Fibroblast of lung (primary cell): ENCODE measurements at regions not wholly inside any gene's neighbourhood (a gene's known extent, or its start where the extent isn't known, plus 50 kb on each side); places are given as distances from the start of the nearest gene placed in this dataset.

Experiments
- DNase-seq, 2 donors: peaks; one replicate each; pipeline versions ENCODE4 v3.0.0 to v3.0.0-alpha.2; 2010; ENCODE audit warnings: low read depth in 2 of 2
- H2AFZ ChIP-seq: 2 replicates; pipeline ENCODE4 v1.5.1; 2012; ENCODE audit warnings: low read length, control low read depth, inconsistent platforms
- H3K27ac ChIP-seq: 2 replicates; pipeline ENCODE4 v1.5.1; 2011; ENCODE audit warnings: low read length, control low read depth; ENCODE audit not compliant: insufficient read depth
- H3K27me3 ChIP-seq: 2 replicates; pipeline ENCODE4 v1.5.1; 2011; ENCODE audit warnings: mild to moderate bottlenecking, low read length; ENCODE audit not compliant: control insufficient read depth, insufficient read depth
- H3K36me3 ChIP-seq: 2 replicates; pipeline ENCODE4 v1.5.1; 2011; ENCODE audit warnings: low read length; ENCODE audit not compliant: control insufficient read depth, insufficient read depth
- H3K4me1 ChIP-seq: 2 replicates; pipeline ENCODE4 v1.5.1; 2011; ENCODE audit warnings: low read length; ENCODE audit not compliant: control insufficient read depth, insufficient read depth; ENCODE audit errors: extremely low read depth
- H3K4me2 ChIP-seq: 2 replicates; pipeline ENCODE4 v1.5.1; 2011; ENCODE audit warnings: low read length, control low read depth; ENCODE audit not compliant: insufficient read depth; ENCODE audit errors: extremely low read depth
- H3K4me3 ChIP-seq, 4 experiments: fragments of 200-600 bp in 1 of 4; sonication (generic) in 1 of 4; replicated peaks in 1 of 4; 2 replicates each; pipeline ENCODE4 v1.5.1; 2011 to 2016; ENCODE audit warnings: low read length in 4 of 4, low read depth in 3 of 4, mild to moderate bottlenecking in 3 of 4, control low read depth in 2 of 4, inconsistent platforms in 1 of 4, mixed read lengths in 1 of 4; ENCODE audit not compliant: insufficient read depth in 1 of 4; ENCODE audit errors: control extremely low read depth in 1 of 4
- H3K79me2 ChIP-seq: 2 replicates; pipeline ENCODE4 v1.5.1; 2012; ENCODE audit warnings: mild to moderate bottlenecking, low read length, inconsistent platforms; ENCODE audit not compliant: control insufficient read depth, insufficient read depth
- H3K9ac ChIP-seq: 2 replicates; pipeline ENCODE4 v1.5.1; 2011; ENCODE audit warnings: mild to moderate bottlenecking, low read length, control low read depth; ENCODE audit not compliant: insufficient read depth
- H3K9me3 ChIP-seq: 2 replicates; pipeline ENCODE4 v1.5.1; 2012; ENCODE audit warnings: low read depth, low read length; ENCODE audit not compliant: control insufficient read depth, insufficient read depth
- H4K20me1 ChIP-seq: 2 replicates; pipeline ENCODE4 v1.5.1; 2011; ENCODE audit warnings: low read length; ENCODE audit not compliant: control insufficient read depth, insufficient read depth; ENCODE audit errors: extremely low read depth
- CTCF ChIP-seq, 2 donors: IDR thresholded peaks in 1 of 2; conservative IDR thresholded peaks in 1 of 2; 1 replicate in 1 of 2; 2 replicates in 1 of 2; pipeline ENCODE4 v1.5.1; 2011 to 2012; ENCODE audit warnings: low read length in 2 of 2, control low read depth in 1 of 2, inconsistent platforms in 1 of 2, low read depth in 1 of 2, mild to moderate bottlenecking in 1 of 2
- EZH2 ChIP-seq: IDR thresholded peaks from 2 replicates; pipeline ENCODE4 v1.5.1; 2012; ENCODE audit warnings: low read length, control low read depth, mild to moderate bottlenecking; ENCODE audit errors: missing control alignments

- no peak overlapping the region for H3K9ac ChIP-seq
- H3K4me1 ChIP-seq = no peaks in the 10 kb centered on the region
- TF ChIP-seq CTCF (conservative IDR thresholded peaks at IDR 0.05 in 1 of 2, IDR thresholded peaks at IDR 0.05 in 1 of 2; ENCODE audit: low read depth in 1 of 2, low read length in 2 of 2) (no peak), EZH2 (no peak)
- H3K9me3 ChIP-seq = no peaks in the 10 kb centered on the region
- no peaks in the 10 kb centered on the region for H3K27me3 ChIP-seq
- H4K20me1 ChIP-seq = no peaks in the 10 kb centered on the region
- no peaks in the 10 kb centered on the region for H3K79me2 ChIP-seq
- no peak overlapping the region for H3K4me3 ChIP-seq
- no peak for DNase-seq
- no peak overlapping the region for H3K27ac ChIP-seq
- H2AFZ ChIP-seq = no peak overlapping the region
- no peaks in the 10 kb centered on the region for H3K36me3 ChIP-seq
- no peak overlapping the region for H3K4me2 ChIP-seq
Observed at GRCh38 chr1:194857413-194857812, 1671.0 kb upstream of the B3GALT2 start.

- no peaks in the 10 kb centered on the region for H3K4me1 ChIP-seq
- no peak for DNase-seq
- no peak overlapping the region for H2AFZ ChIP-seq
- H3K4me2 ChIP-seq = no peak overlapping the region
- H4K20me1 ChIP-seq = no peaks in the 10 kb centered on the region
- no peak overlapping the region for H3K27ac ChIP-seq
- H3K36me3 ChIP-seq = no peaks in the 10 kb centered on the region
- H3K79me2 ChIP-seq = no peaks in the 10 kb centered on the region
- H3K27me3 ChIP-seq = no peaks in the 10 kb centered on the region
- H3K9ac ChIP-seq = no peak overlapping the region
- no peaks in the 10 kb centered on the region for H3K9me3 ChIP-seq
- no peak overlapping the region for H3K4me3 ChIP-seq
- TF ChIP-seq EZH2 = no peak
- no peak for TF ChIP-seq CTCF (conservative IDR thresholded peaks at IDR 0.05 in 1 of 2, IDR thresholded peaks at IDR 0.05 in 1 of 2; ENCODE audit: low read depth in 1 of 2, low read length in 2 of 2)
Observed at GRCh38 chr1:194848846-194849245, 1662.4 kb upstream of the B3GALT2 start.

DNA sequence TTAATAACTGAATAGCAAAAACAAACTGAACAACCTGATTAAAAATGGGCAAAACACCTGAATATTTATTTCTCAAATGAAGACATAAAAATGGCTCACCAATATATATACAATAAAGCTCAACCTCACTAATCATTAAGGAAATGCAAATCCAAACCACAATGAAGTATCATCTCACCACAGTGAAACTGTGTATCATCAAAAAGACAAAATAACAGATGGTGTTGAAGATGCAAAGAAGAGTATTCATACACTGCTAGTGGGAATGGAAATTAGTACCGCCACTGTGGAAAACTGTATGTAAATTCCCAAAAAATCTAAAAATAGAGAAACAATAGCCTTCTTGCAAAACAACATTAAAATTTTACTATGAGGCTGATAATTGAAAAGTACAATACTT, 1660.1 kb upstream of the B3GALT2 start:
- H3K79me2 ChIP-seq = no peaks in the 10 kb centered on the region
- H3K27me3 ChIP-seq = no peaks in the 10 kb centered on the region
- no peaks in the 10 kb centered on the region for H3K36me3 ChIP-seq
- no peak for DNase-seq
- H3K9ac ChIP-seq = no peak overlapping the region
- TF ChIP-seq EZH2 (no peak), CTCF (conservative IDR thresholded peaks at IDR 0.05 in 1 of 2, IDR thresholded peaks at IDR 0.05 in 1 of 2; ENCODE audit: low read depth in 1 of 2, low read length in 2 of 2) (no peak)
- H2AFZ ChIP-seq = no peak overlapping the region
- H3K4me3 ChIP-seq = no peak overlapping the region
- no peak overlapping the region for H3K4me2 ChIP-seq
- no peak overlapping the region for H3K27ac ChIP-seq
- H3K4me1 ChIP-seq = no peaks in the 10 kb centered on the region
- no peaks in the 10 kb centered on the region for H3K9me3 ChIP-seq
- no peaks in the 10 kb centered on the region for H4K20me1 ChIP-seq
